ENCODE measurements at regions not wholly inside any gene's neighbourhood (a gene's known extent, or its start where the extent isn't known, plus 50 kb on each side); places are given as distances from the start of the nearest gene placed in this dataset.

- Histone ChIP-seq H3K79me2 (ENCODE audit: insufficient read depth, low read length) (no peaks in the 10 kb centered on the region), H3K9me3 (replicated peaks in 1 of 2; ENCODE audit: control insufficient read depth in 1 of 2, insufficient read depth in 1 of 2, low read length in 2 of 2) (no peaks in the 10 kb centered on the region), H3K4me1 (ENCODE audit: control insufficient read depth in 1 of 2, insufficient read depth in 2 of 2, low read length in 2 of 2) (no peaks in the 10 kb centered on the region), H3K27ac (ENCODE audit: low read depth in 1 of 2, low read length in 2 of 2) (no peak overlapping the region), H3K4me3 (replicated peaks in 1 of 3; ENCODE audit: low read depth in 2 of 3, low read length in 3 of 3) (no peak overlapping the region), H3K4me2 (replicated peaks; ENCODE audit: extremely low read depth, low read length, poor library complexity, severe bottlenecking) (no peak overlapping the region), H4K20me1 (ENCODE audit: insufficient read depth, low read length) (no peaks in the 10 kb centered on the region), H3K9ac (ENCODE audit: insufficient read depth, low read length, poor library complexity, severe bottlenecking) (no peak overlapping the region), H3K36me3 (replicated peaks in 1 of 2; ENCODE audit: control insufficient read depth in 1 of 2, insufficient read depth in 2 of 2, low read length in 2 of 2) (no peaks in the 10 kb centered on the region), H3K27me3 (ENCODE audit: control insufficient read depth in 2 of 2, insufficient read depth in 2 of 2, low read length in 2 of 2) (no peaks in the 10 kb centered on the region), H2AFZ (ENCODE audit: insufficient read depth, low read depth, low read length, poor library complexity, severe bottlenecking) (no peak overlapping the region)
- intact Hi-C loops (cut with micrococcal nuclease), result no loop called here
- Mint-ChIP-seq H3K4me3 (no peak overlapping the region), H3K9me3 (peaks cover 0 to 7% (median 2%) of the 10 kb centered on the region in 7 donors), H3K4me1 (no peaks in the 10 kb centered on the region), H3K27ac (no peak overlapping the region), H3K27me3 (ENCODE audit: low read depth in 3 of 3) (peaks cover 1 to 6% (median 4%) of the 10 kb centered on the region in 3 donors), H3K36me3 (no peaks in the 10 kb centered on the region)
- WGBS (ENCODE audit: insufficient coverage), result 83% methylated on average over 3 of the region's 4 CpGs
- DNase-seq, result no peak
- TF ChIP-seq CTCF (IDR thresholded peaks at IDR 0.05), result no peak
Observed at GRCh38 chr10:44774676-44775401, 136.3 kb upstream of the TMEM72 start.

- H3K27ac Mint-ChIP-seq, result peak overlapping the region in 1 of 7 donors; percentile 46
- Histone ChIP-seq H3K27me3 (ENCODE audit: control insufficient read depth in 2 of 2, insufficient read depth in 2 of 2, low read length in 2 of 2) (no peaks in the 10 kb centered on the region), H3K9me3 (replicated peaks in 1 of 2; ENCODE audit: control insufficient read depth in 1 of 2, insufficient read depth in 1 of 2, low read length in 2 of 2) (no peaks in the 10 kb centered on the region), H3K9ac (ENCODE audit: insufficient read depth, low read length, poor library complexity, severe bottlenecking) (no peak overlapping the region), H3K36me3 (replicated peaks in 1 of 2; ENCODE audit: control insufficient read depth in 1 of 2, insufficient read depth in 2 of 2, low read length in 2 of 2) (no peaks in the 10 kb centered on the region), H4K20me1 (ENCODE audit: insufficient read depth, low read length) (no peaks in the 10 kb centered on the region), H3K79me2 (ENCODE audit: insufficient read depth, low read length) (no peaks in the 10 kb centered on the region), H2AFZ (ENCODE audit: insufficient read depth, low read depth, low read length, poor library complexity, severe bottlenecking) (no peak overlapping the region), H3K4me1 (ENCODE audit: control insufficient read depth in 1 of 2, insufficient read depth in 2 of 2, low read length in 2 of 2) (no peaks in the 10 kb centered on the region), H3K4me3 (replicated peaks in 1 of 3; ENCODE audit: low read depth in 2 of 3, low read length in 3 of 3) (no peak overlapping the region), H3K27ac (ENCODE audit: low read depth in 1 of 2, low read length in 2 of 2) (no peak overlapping the region), H3K4me2 (replicated peaks; ENCODE audit: extremely low read depth, low read length, poor library complexity, severe bottlenecking) (no peak overlapping the region)
- no peaks in the 10 kb centered on the region for H3K4me1 Mint-ChIP-seq
- no peak for DNase-seq
- intact Hi-C loops (cut with micrococcal nuclease), result no loop called here
- 96% methylated on average over 5 of the region's 6 CpGs for WGBS (ENCODE audit: insufficient coverage)
- H3K27me3 Mint-ChIP-seq (ENCODE audit: low read depth in 3 of 3), result peaks cover 1 to 6% (median 4%) of the 10 kb centered on the region in 3 donors
- H3K4me3 Mint-ChIP-seq, result no peak overlapping the region
- H3K9me3 Mint-ChIP-seq, result peaks cover 0 to 7% (median 2%) of the 10 kb centered on the region in 7 donors
- no peak for TF ChIP-seq CTCF (IDR thresholded peaks at IDR 0.05)
- H3K36me3 Mint-ChIP-seq, result no peaks in the 10 kb centered on the region
Observed at GRCh38 chr10:44775402-44775741, 135.8 kb upstream of the TMEM72 start.

Measured in CD14-positive monocyte (primary cell).